Naive thymus-derived CD4-positive, alpha-beta T cell (primary cell): ENCODE measurements at regions not wholly inside any gene's neighbourhood (a gene's known extent, or its start where the extent isn't known, plus 50 kb on each side); places are given as distances from the start of the nearest gene placed in this dataset.

Experiments used
- ATAC-seq: fragments of 150-1000 bp; cut with Tn5 transposase; 2 replicates; pipeline ENCODE4 v1.10.0; 2021; ENCODE audit warnings: mild to moderate bottlenecking, moderate library complexity
- CTCF ChIA-PET: fragments of 350-600 bp; sonication (Branson Sonifier 250); formaldehyde crosslinking; loops from one replicate; lab custom pipeline; 2021; ENCODE audit warnings: antibody characterized with exemption; lab: Charles Lee
- POLR2A ChIA-PET: fragments of 350-600 bp; sonication (Branson Sonifier 250); formaldehyde crosslinking; loops from one replicate; lab custom pipeline; 2021; ENCODE audit warnings: antibody characterized with exemption, inconsistent platforms; lab: Charles Lee
- DNase-seq, 9 donors: peaks; one replicate each; pipeline versions ENCODE4 v3.0.0 to v3.0.0-alpha.2; 2020 to 2022; ENCODE audit warnings: mixed read lengths in 1 of 9
- H3K27ac ChIP-seq: one replicate; pipeline ENCODE4 v1.7.0; 2013; ENCODE audit warnings: mild to moderate bottlenecking, low read depth, low read length, moderate library complexity
- H3K27me3 ChIP-seq, 2 donors: one replicate each; pipeline ENCODE4 v1.7.0; 2013; ENCODE audit warnings: low read length in 2 of 2, mild to moderate bottlenecking in 2 of 2, moderate library complexity in 2 of 2; ENCODE audit not compliant: control insufficient read depth in 2 of 2, insufficient read depth in 2 of 2
- H3K36me3 ChIP-seq, 3 experiments: 1 replicate in 2 of 3; 2 replicates in 1 of 3; pipeline ENCODE4 v1.7.0; 2013; ENCODE audit warnings: low read length in 3 of 3, mild to moderate bottlenecking in 3 of 3, moderate library complexity in 1 of 3; ENCODE audit not compliant: insufficient read depth in 3 of 3, control insufficient read depth in 2 of 3
- H3K4me1 ChIP-seq, 2 donors: one replicate each; pipeline ENCODE4 v1.7.0; 2013; ENCODE audit warnings: low read length in 2 of 2, mild to moderate bottlenecking in 2 of 2, moderate library complexity in 1 of 2; ENCODE audit not compliant: control insufficient read depth in 2 of 2, insufficient read depth in 2 of 2
- H3K4me3 ChIP-seq: 2 replicates; pipeline ENCODE4 v1.7.0; 2013; ENCODE audit warnings: mild to moderate bottlenecking, low read length
- H3K9me3 ChIP-seq, 3 experiments: 1 replicate in 2 of 3; 2 replicates in 1 of 3; pipeline ENCODE4 v1.7.0; 2013; ENCODE audit warnings: low read length in 3 of 3; ENCODE audit not compliant: control insufficient read depth in 2 of 3
- H3K27ac Mint-ChIP-seq, 9 donors: one replicate each; pipeline ENCODE4 v1.8.0; 2020 to 2022; ENCODE audit warnings: mixed read lengths in 9 of 9, mild to moderate bottlenecking in 8 of 9, moderate library complexity in 5 of 9, inconsistent platforms in 2 of 9
- H3K27me3 Mint-ChIP-seq, 5 donors: one replicate each; pipeline ENCODE4 v1.8.0; 2021 to 2022; ENCODE audit warnings: mixed read lengths in 5 of 5, mild to moderate bottlenecking in 1 of 5
- H3K36me3 Mint-ChIP-seq, 5 donors: one replicate each; pipeline ENCODE4 v1.8.0; 2020 to 2022; ENCODE audit warnings: mixed read lengths in 5 of 5, mild to moderate bottlenecking in 3 of 5, inconsistent platforms in 1 of 5
- H3K4me1 Mint-ChIP-seq, 7 donors: one replicate each; pipeline ENCODE4 v1.8.0; 2020 to 2022; ENCODE audit warnings: mixed read lengths in 7 of 7, mild to moderate bottlenecking in 3 of 7, inconsistent platforms in 1 of 7
- H3K4me3 Mint-ChIP-seq, 10 donors: one replicate each; pipeline ENCODE4 v1.8.0; 2020 to 2022; ENCODE audit warnings: mild to moderate bottlenecking in 10 of 10, mixed read lengths in 10 of 10, moderate library complexity in 6 of 10, inconsistent platforms in 2 of 10
- H3K9me3 Mint-ChIP-seq, 11 donors: one replicate each; pipeline ENCODE4 v1.8.0; 2020 to 2022; ENCODE audit warnings: mixed read lengths in 11 of 11, mild to moderate bottlenecking in 4 of 11, inconsistent platforms in 1 of 11, moderate library complexity in 1 of 11
- intact Hi-C, 2 donors: fragments of 100-400 bp; cut with micrococcal nuclease; formaldehyde crosslinking; loops; one replicate each; pipeline ENCODE4 v1.15.1; 2023

- intact Hi-C loops: no loop called here
- no peak for DNase-seq
- no peaks in the 10 kb centered on the region for H3K36me3 Mint-ChIP-seq
Measured at GRCh38 chr5:142542078-142542477, 143.8 kb downstream of the FGF1 start.

GRCh38 chr5:142540922-142541422, 144.9 kb downstream of the FGF1 start:
- CTCF ChIA-PET: no interaction called here
- no peak overlapping the region for H3K27ac Mint-ChIP-seq
- Histone ChIP-seq H3K27ac (no peak overlapping the region), H3K4me3 (no peak overlapping the region), H3K27me3 (no peaks in the 10 kb centered on the region), H3K4me1 (no peaks in the 10 kb centered on the region), H3K9me3 (no peaks in the 10 kb centered on the region), H3K36me3 (no peaks in the 10 kb centered on the region)
- ATAC-seq: no peak
- intact Hi-C loops: no loop called here
- peaks cover 0 to 4% (median 0%) of the 10 kb centered on the region in 7 donors for H3K4me1 Mint-ChIP-seq
- peaks cover 0 to 4% (median 0%) of the 10 kb centered on the region in 11 donors for H3K9me3 Mint-ChIP-seq
- peaks cover 0 to 22% (median 5%) of the 10 kb centered on the region in 5 donors for H3K27me3 Mint-ChIP-seq
- DNase-seq: no peak
- POLR2A ChIA-PET: no interaction called here
- no peaks in the 10 kb centered on the region for H3K36me3 Mint-ChIP-seq
- H3K4me3 Mint-ChIP-seq: no peak overlapping the region

More at GRCh38 chr5:142542078-142542477, 143.8 kb downstream of the FGF1 start:
- H3K27me3 Mint-ChIP-seq: peaks cover 0 to 22% (median 5%) of the 10 kb centered on the region in 5 donors
- H3K9me3 ChIP-seq: no peaks in the 10 kb centered on the region
- no peaks in the 10 kb centered on the region for H3K27me3 ChIP-seq
- H3K4me1 ChIP-seq: no peaks in the 10 kb centered on the region
- peaks cover 0 to 4% (median 0%) of the 10 kb centered on the region in 7 donors for H3K4me1 Mint-ChIP-seq
- no peak overlapping the region for H3K27ac Mint-ChIP-seq
- H3K9me3 Mint-ChIP-seq: no peaks in the 10 kb centered on the region
- H3K36me3 ChIP-seq: no peaks in the 10 kb centered on the region
- POLR2A ChIA-PET: no interaction called here
- H3K27ac ChIP-seq: no peak overlapping the region
- no peak for ATAC-seq
- CTCF ChIA-PET: no interaction called here
- no peak overlapping the region for H3K4me3 ChIP-seq
- no peak overlapping the region for H3K4me3 Mint-ChIP-seq

DNA sequence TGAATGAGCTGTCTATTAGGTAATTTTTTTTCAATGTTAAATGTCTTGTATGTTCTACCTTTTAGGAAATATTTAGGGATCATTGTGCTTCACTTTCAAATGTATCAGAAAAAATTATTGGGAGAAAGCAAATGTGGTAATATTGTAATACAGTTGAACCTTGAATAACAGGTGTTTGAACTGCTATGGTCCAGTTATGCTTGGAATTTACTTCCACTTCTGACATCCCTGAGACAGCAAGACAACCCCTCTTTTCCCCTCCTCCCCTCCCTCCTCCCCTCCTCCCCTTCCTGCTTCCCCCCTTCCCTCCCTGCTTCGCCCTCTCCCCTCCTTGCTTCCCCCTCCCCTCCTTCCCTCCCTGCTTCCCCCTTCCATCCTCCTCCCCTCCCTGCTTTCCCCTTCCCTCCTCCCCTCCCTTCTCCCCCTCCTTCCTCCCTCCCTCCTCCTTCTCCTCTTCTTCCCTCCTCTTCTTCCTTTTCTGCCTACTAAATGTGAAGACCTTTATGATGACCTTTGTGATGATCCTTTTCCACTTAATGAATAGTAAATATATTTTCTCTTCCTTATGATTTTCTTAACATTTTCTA, 146.6 kb downstream of the FGF1 start:
- no peak overlapping the region for H3K27ac Mint-ChIP-seq
- peaks cover 0 to 17% (median 5%) of the 10 kb centered on the region in 5 donors for H3K27me3 Mint-ChIP-seq
- Histone ChIP-seq H3K4me1 (no peaks in the 10 kb centered on the region), H3K4me3 (no peak overlapping the region), H3K27me3 (no peaks in the 10 kb centered on the region), H3K36me3 (no peaks in the 10 kb centered on the region), H3K27ac (no peak overlapping the region), H3K9me3 (peaks cover 0 to 3% (median 0%) of the 10 kb centered on the region in 3 experiments)
- H3K36me3 Mint-ChIP-seq: peaks cover 0 to 4% (median 2%) of the 10 kb centered on the region in 5 donors
- H3K4me1 Mint-ChIP-seq: peaks cover 0 to 4% (median 0%) of the 10 kb centered on the region in 7 donors
- DNase-seq: no peak
- no peak for ATAC-seq
- H3K4me3 Mint-ChIP-seq: no peak overlapping the region
- intact Hi-C loops: no loop called here
- ChIA-PET POLR2A (no interaction called here), CTCF (interaction anchor here (0.6 to 0.7 kb wide), 2 partner anchors 147 to 855 kb away, joined by 3 read pairs; partner anchors contain the start of gene FGF1)
- peaks cover 0 to 18% (median 7%) of the 10 kb centered on the region in 11 donors for H3K9me3 Mint-ChIP-seq

GRCh38 chr5:142537938-142538337, 148.0 kb downstream of the FGF1 start:
- CTCF ChIA-PET: no interaction called here
- peaks cover 0 to 22% (median 8%) of the 10 kb centered on the region in 11 donors for H3K9me3 Mint-ChIP-seq
- peaks cover 0 to 13% (median 5%) of the 10 kb centered on the region in 5 donors for H3K27me3 Mint-ChIP-seq
- Histone ChIP-seq H3K9me3 (peaks cover 0 to 5% (median 0%) of the 10 kb centered on the region in 3 experiments), H3K4me3 (no peak overlapping the region), H3K27me3 (no peaks in the 10 kb centered on the region), H3K36me3 (no peaks in the 10 kb centered on the region), H3K27ac (no peak overlapping the region), H3K4me1 (no peaks in the 10 kb centered on the region)
- no peak overlapping the region for H3K4me3 Mint-ChIP-seq
- no peak for ATAC-seq
- DNase-seq: no peak
- intact Hi-C loops: no loop called here
- H3K36me3 Mint-ChIP-seq: peaks cover 0 to 5% (median 2%) of the 10 kb centered on the region in 5 donors
- no peak overlapping the region for H3K27ac Mint-ChIP-seq
- POLR2A ChIA-PET: interaction anchor here (0.6 kb wide), 1 partner anchor 27 kb away, joined by 4 read pairs; no protein-coding TSS in a partner anchor
- peaks cover 0 to 4% (median 0%) of the 10 kb centered on the region in 7 donors for H3K4me1 Mint-ChIP-seq

DNA sequence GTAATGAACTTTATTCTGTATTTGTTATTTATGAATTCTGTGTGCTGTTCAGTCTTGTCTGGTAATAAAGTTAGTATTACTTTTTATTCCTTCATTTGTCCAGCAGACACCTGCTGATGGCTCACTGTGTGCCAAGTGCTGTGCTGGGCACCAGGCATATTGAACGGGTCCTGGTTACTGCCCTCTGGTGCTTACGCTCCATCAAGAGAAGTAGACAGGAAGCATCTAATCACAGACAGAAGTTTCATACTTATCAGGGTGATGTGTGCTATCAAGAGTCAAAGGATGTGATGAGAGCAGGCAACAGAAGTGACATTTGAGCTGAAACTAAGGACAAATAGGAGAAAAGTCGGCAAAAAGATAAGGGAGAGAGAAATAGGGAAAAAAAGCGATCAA, 153.1 kb downstream of the FGF1 start:
- peaks cover 0 to 7% (median 3%) of the 10 kb centered on the region in 5 donors for H3K36me3 Mint-ChIP-seq
- H3K4me1 Mint-ChIP-seq: peaks cover 0 to 3% (median under 1%) of the 10 kb centered on the region in 7 donors
- Histone ChIP-seq H3K4me1 (no peaks in the 10 kb centered on the region), H3K9me3 (peaks cover 0 to 5% (median 0%) of the 10 kb centered on the region in 3 experiments), H3K36me3 (no peaks in the 10 kb centered on the region), H3K27ac (no peak overlapping the region), H3K27me3 (no peaks in the 10 kb centered on the region), H3K4me3 (no peak overlapping the region)
- no peak for DNase-seq
- ChIA-PET CTCF (no interaction called here), POLR2A (no interaction called here)
- H3K27ac Mint-ChIP-seq: no peak overlapping the region
- peaks cover 0 to 25% (median 8%) of the 10 kb centered on the region in 11 donors for H3K9me3 Mint-ChIP-seq
- intact Hi-C loops: no loop called here
- H3K4me3 Mint-ChIP-seq: no peak overlapping the region
- ATAC-seq: no peak
- no peaks in the 10 kb centered on the region for H3K27me3 Mint-ChIP-seq

DNA sequence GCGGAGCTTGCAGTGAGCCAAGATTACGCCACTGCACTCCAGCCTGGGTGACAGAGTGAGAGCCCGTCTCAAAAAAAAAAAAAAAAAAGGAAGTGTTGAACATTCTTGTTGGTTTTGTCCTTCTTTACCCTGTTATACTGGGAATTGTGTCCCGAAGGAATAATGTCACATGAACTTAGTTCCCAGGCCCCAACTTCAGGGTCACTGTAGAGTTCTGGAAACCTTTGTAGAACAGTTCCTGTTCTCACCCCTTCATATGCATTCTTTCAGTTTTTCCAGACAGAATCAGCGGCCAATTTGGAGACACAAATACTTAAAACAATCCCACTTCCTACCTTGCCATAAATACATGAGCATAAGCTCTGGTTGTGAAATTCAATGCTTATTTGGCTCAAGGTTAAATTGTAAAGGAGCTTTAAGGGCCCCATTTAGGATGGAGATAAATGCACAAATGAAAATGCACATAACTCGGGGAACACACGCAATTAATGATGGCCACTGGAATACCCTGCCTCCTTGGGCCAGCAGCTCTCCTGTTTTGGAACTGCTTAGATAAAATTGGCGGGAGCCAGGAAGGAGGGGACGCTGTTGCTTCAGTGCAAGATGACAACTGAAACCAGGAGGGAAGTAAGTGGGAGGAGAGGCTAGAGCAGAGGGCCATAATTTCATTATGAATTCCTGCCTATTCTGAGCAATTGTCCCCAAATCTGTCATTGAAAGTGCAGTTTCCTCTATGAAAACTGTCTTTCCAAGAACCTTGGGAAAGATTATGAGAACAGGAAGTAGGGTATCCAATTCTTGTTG, 153.7 kb downstream of the FGF1 start:
- no peak for ATAC-seq

More for the DNA sequence above, 153.7 kb downstream of the FGF1 start:
- Histone ChIP-seq H3K9me3 (peaks cover 0 to 5% (median 0%) of the 10 kb centered on the region in 3 experiments), H3K27me3 (no peaks in the 10 kb centered on the region), H3K36me3 (no peaks in the 10 kb centered on the region), H3K27ac (no peak overlapping the region), H3K4me3 (no peak overlapping the region), H3K4me1 (no peaks in the 10 kb centered on the region)
- Mint-ChIP-seq H3K4me3 (no peak overlapping the region), H3K27ac (no peak overlapping the region), H3K27me3 (no peaks in the 10 kb centered on the region), H3K36me3 (peaks cover 0 to 7% (median 3%) of the 10 kb centered on the region in 5 donors), H3K4me1 (peaks cover 0 to 8% (median 4%) of the 10 kb centered on the region in 7 donors), H3K9me3 (peaks cover 0 to 25% (median 8%) of the 10 kb centered on the region in 11 donors)
- intact Hi-C loops: no loop called here
- CTCF ChIA-PET: no interaction called here
- POLR2A ChIA-PET: no interaction called here
- DNase-seq: no peak
